ENCODE measurements at regions not wholly inside any gene's neighbourhood (a gene's known extent, or its start where the extent isn't known, plus 50 kb on each side); places are given as distances from the start of the nearest gene placed in this dataset.

GRCh38 chr5:66503203-66503789, 92.9 kb upstream of the MAST4 start:
- DNase-seq = no peak

DNA sequence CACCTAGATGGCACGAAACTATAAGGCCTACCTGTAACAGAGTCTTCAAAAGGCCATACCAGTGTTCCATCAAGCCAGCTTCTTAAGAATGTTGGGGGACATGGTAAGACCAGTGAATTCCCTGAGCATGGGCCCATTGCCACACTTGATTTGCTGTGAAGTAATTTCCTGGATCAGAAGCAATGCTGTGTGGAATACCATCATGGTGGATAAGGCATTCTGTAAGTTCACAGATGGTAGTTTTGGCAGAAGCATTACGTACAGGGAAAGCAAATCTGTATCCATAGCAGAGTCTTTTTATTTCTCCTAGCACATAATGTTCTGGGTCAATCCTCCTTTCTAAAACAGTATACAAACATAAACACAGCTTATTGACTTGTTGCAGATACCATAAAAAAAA, 89.1 kb upstream of the MAST4 start:
- no peak for DNase-seq

DNA sequence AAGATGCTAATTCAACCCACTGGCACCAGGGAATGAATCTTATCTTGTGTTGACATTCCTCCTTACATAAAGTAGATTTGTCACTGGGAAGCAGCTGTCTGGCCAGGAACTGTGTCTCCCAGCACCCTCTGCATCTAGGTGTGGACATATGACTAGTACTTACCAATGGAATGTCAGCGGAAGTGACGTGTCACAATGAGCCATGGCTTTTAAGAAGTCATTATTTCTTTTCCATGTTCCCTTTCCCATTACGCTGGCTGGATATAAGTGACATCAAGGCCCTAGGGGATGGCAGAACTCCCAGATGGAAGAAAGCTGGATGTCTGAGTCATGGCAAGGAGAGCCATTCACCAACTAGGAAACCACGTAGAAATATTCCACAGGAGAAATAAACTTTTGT, 84.7 kb upstream of the MAST4 start:
- no peak for DNase-seq

DNA sequence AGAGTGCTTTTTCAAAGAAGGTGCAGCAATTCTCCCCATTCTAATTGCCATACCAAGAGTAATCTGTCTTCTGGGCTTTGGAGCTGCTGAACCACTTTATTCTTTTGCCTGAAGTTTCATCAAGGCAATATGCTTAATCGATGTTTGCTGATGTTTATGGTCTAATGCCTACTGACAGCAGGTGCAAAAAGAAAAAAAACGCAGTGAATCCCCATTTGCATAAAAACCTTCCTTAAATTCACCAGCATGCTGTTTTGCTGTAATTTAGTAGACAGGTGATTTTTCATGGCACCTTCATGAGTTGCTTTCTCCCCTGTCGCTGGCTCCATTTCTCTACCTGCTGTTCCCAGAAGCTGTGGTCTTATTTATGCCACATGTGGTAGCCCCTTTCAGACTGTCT, 83.1 kb upstream of the MAST4 start:
- DNase-seq = no peak

DNA sequence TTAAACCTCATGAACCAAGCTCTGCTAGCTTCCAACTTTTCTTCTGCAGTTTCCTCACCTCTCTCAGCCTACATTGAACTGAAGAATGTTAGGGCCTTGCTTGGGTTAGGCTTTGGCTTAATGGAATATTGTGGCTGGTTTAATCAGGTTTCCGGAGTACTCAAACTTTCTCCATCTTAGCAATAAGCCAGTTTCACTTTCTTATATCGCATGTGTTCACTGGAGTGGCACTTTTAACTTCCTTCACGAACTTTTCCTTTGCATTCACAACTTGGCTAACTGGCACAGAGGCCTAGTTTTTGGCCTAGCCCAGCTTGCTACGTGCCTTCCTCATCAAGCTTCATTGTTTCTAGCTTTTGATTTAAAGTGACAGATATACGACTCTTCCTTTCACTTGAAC, 81.0 kb upstream of the MAST4 start:
- DNase-seq = no peak

- no peak for DNase-seq
These were observed 79.6 kb upstream of the MAST4 start for GRCh38 chr5:66516550-66516949.

DNA sequence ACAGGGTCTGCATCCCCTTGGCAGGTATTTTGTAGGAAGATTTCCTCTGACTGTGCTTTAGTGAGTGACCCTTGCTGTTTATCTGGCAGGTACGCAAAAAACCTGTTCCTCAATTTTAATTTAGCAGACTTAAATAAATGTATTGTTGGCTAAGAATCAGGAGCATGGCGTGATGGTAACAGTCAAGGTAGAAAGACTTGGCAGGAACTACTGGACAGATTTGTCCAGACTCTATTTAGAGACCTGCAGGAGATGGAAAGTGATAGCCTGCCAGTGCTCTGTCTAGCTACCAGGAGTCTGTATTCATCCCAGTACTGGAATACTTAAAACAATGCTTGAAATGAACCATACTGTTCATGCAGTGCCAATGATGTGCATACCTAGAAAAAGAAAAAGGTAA, 78.8 kb upstream of the MAST4 start:
- DNase-seq = no peak

- no peak for DNase-seq
These were observed 78.1 kb upstream of the MAST4 start for GRCh38 chr5:66518052-66518451.

GRCh38 chr5:66518753-66519152, 77.4 kb upstream of the MAST4 start:
- no peak for DNase-seq

DNA sequence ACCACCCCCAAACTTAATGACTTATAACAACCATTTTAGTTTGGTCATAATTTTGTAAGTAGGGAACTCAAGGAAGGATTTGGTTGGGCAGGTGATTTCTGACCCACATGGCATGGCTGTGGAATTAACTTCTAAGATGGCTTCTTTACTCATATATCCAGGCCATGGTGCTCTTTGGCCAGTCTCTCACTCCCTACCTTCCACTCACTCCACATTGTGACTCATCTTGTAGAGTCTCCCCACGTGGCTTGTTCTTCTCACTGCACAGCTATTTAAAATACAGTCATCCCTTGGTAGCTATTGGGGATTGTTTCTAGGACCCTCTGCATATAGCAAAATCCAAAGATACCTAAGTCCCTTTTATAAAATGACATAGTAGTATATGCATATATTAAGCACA, 76.6 kb upstream of the MAST4 start:
- no peak for DNase-seq

GRCh38 chr5:66520854-66521253, 75.3 kb upstream of the MAST4 start:
- no peak for DNase-seq

DNA sequence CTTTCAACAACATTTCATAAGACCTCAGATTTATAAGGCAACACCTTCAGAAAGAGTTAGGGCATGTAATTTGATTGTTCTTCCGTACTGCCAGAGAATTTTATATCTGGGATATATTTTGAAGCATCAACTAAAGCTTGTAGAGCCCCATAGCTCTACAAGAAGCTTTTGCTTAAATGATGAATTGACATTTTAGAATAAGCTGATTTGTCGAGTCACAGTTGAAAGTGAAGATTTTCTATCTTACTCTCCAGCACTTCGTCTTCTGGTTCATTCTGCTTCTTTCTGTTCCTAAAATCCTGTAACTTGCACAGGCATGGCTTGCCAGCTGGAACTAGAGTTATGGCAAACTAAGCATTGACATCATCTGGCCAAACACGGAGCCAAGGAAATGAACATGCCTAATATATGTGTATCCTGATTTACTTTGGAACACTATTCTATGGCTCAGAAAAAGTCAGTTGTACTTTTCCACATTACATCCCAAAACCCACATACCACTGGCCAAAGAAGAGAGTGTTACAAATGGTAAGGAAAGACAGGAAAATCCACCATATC, 68.6 kb upstream of the MAST4 start:
- DNase-seq = no peak

DNA sequence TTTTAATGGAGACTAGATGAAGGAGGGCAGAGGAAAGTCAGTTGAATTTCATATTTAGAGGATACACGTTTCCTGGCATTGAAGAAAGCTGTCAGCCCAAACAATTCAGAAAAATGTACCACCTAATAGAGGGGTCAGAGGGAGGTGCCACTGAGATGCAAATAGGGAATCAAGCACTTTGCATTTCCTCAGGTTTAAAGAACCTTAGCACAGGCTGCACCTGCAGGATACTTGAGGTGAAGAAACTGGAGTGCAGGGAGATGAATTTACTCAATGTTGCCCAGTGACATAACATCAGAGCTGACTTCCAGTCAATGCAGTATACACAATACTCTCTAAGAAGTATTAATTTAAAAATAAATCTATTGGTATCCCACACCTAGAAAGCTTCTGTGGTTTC, 67.0 kb upstream of the MAST4 start:
- DNase-seq = no peak

- no peak for DNase-seq
These were observed 66.5 kb upstream of the MAST4 start for GRCh38 chr5:66529704-66530103.

DNA sequence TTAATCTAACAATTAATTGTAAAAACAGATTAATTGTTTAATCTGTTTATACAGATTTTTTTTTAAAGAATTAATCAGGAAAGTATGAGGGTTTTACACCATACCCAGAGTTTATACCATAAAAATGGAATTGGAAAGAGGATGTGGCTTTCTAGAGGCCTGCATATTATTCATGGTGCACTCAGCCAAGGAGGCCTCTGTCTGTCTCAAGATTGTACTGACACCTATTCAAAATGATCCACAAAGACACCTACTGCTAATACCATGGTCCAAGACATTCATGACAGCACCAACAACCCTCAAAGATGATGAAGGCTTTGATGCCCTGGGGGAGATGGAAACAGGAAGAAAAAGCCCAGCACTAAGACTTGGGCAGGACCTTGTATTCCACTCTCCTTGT, 58.1 kb upstream of the MAST4 start:
- DNase-seq = no peak

DNA sequence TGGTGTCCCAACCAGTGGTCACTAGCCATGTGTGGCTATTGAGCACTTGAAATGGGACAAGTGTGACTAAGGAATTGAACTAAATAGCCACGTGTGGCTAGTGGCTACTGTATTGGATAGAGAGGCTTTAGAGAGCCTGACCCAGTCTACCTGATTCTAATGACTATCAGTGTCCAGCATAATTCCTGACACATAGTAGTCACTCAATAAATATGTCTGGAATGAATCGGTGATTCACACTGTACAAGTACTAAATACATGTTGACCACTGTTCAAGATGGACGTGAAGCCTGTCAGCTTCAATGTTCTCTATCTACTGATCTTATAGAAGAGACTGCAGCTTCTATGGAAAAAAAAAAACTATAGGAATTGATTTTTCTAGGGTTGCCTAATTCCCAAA, 57.7 kb upstream of the MAST4 start:
- no peak for DNase-seq

DNA sequence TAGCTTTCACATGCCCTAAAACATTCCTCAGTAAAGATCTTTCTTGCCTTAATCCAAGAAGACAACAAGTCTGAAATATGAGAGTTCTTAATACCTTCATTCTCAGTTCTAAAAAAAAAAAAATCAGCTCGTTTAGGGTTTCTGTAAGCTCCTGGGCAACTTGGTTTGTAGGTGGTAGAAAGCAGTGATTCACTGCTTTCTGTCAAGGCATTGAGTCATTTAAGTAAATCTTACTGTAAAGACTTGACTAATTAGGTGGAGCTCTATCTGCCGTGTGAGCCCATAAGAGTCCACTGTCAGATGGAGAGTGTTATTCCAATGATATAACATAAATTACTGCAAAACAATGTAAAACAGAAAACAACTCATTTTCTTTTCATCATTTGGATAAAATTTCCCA, 56.1 kb upstream of the MAST4 start:
- DNase-seq = no peak

DNA sequence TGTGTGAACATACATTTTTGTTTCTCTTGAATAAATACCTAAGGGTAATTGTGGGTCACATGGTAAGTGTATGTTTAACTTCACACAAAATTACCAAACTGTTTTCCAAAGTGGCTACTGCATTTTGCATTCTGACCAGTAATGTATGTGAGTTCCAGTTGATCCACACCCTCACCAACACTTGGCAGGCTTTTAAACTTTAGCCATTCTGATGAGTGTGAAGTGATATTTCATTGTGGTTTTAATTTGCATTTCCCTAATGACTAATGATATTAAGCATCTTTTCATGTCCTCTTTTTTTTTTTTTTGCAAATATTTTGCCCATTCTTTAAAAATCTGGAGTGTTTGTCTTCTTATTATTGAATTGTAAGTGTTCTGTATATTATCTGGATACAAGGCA, 53.5 kb upstream of the MAST4 start:
- DNase-seq = no peak

All from AML-193 (cell line).